ENCODE measurements at regions not wholly inside any gene's neighbourhood (a gene's known extent, or its start where the extent isn't known, plus 50 kb on each side); places are given as distances from the start of the nearest gene placed in this dataset.
A peak's percentile ranks its signal among the peaks of the same experiment; 100 is the strongest.

GRCh38 chr6:6393069-6393529, 72.6 kb upstream of the F13A1 start:
- no peak for DNase-seq (ENCODE audit: low spot score)
- 79% methylated on average over 6 of the region's 6 CpGs for WGBS
- Histone ChIP-seq H3K27ac (ENCODE audit: low read depth in 1 of 2, low read length in 2 of 2) (no peak overlapping the region), H3K27me3 (ENCODE audit: control insufficient read depth in 4 of 4, insufficient read depth in 4 of 4, low read length in 3 of 4) (no peaks in the 10 kb centered on the region), H3K4me1 (ENCODE audit: control insufficient read depth in 4 of 4, insufficient read depth in 4 of 4, low read length in 3 of 4) (peaks cover 0 to 4% (median 2%) of the 10 kb centered on the region in 4 donors), H3K4me3 (ENCODE audit: low read depth in 1 of 3, low read length in 3 of 3) (no peak overlapping the region), H3K9ac (ENCODE audit: low read depth in 1 of 2, low read length in 2 of 2) (no peak overlapping the region), H3K36me3 (ENCODE audit: control insufficient read depth in 4 of 4, insufficient read depth in 3 of 4, low read depth in 1 of 4, low read length in 3 of 4) (no peaks in the 10 kb centered on the region), H3K9me3 (ENCODE audit: control insufficient read depth in 4 of 4, low read length in 3 of 4) (no peaks in the 10 kb centered on the region)
- TF ChIP-seq, protein P1, sequence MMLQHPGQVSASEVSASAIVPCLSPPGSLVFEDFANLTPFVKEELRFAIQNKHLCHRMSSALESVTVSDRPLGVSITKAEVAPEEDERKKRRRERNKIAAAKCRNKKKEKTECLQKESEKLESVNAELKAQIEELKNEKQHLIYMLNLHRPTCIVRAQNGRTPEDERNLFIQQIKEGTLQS (IDR thresholded peaks at IDR 0.05) = no peak
- TF ChIP-seq EGR1 (IDR thresholded peaks at IDR 0.05; ENCODE audit: low read depth in 2 of 2) (no peak), YY1 (IDR thresholded peaks at IDR 0.05) (no peak), FOXA2 (IDR thresholded peaks at IDR 0.05) (no peak), FOXA1 (IDR thresholded peaks at IDR 0.05) (no peak), RAD21 (IDR thresholded peaks at IDR 0.05) (no peak)
- TF ChIP-seq, protein P2, sequence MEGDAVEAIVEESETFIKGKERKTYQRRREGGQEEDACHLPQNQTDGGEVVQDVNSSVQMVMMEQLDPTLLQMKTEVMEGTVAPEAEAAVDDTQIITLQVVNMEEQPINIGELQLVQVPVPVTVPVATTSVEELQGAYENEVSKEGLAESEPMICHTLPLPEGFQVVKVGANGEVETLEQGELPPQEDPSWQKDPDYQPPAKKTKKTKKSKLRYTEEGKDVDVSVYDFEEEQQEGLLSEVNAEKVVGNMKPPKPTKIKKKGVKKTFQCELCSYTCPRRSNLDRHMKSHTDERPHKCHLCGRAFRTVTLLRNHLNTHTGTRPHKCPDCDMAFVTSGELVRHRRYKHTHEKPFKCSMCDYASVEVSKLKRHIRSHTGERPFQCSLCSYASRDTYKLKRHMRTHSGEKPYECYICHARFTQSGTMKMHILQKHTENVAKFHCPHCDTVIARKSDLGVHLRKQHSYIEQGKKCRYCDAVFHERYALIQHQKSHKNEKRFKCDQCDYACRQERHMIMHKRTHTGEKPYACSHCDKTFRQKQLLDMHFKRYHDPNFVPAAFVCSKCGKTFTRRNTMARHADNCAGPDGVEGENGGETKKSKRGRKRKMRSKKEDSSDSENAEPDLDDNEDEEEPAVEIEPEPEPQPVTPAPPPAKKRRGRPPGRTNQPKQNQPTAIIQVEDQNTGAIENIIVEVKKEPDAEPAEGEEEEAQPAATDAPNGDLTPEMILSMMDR (IDR thresholded peaks at IDR 0.05; ENCODE audit: low read depth, low read length, missing input control) = no peak

GRCh38 chr6:6395581-6396197, 75.2 kb upstream of the F13A1 start:
- TF ChIP-seq RAD21 (IDR thresholded peaks at IDR 0.05) (peak; percentile 15 to 45), EGR1 (IDR thresholded peaks at IDR 0.05; ENCODE audit: low read depth in 2 of 2) (peak in 1 of 2 donors; percentile 32), RXRA (IDR thresholded peaks at IDR 0.05) (peak in 1 of 2 donors; percentile 70), HNF4A (conservative IDR thresholded peaks at IDR 0.05) (peak in 1 of 2 donors; percentile 64), YY1 (IDR thresholded peaks at IDR 0.05) (peak; percentile 93), SP1 (IDR thresholded peaks at IDR 0.05) (no peak), MAX (IDR thresholded peaks at IDR 0.05) (peak; percentile 30), FOXA2 (IDR thresholded peaks at IDR 0.05) (no peak)
- TF ChIP-seq, protein P3, sequence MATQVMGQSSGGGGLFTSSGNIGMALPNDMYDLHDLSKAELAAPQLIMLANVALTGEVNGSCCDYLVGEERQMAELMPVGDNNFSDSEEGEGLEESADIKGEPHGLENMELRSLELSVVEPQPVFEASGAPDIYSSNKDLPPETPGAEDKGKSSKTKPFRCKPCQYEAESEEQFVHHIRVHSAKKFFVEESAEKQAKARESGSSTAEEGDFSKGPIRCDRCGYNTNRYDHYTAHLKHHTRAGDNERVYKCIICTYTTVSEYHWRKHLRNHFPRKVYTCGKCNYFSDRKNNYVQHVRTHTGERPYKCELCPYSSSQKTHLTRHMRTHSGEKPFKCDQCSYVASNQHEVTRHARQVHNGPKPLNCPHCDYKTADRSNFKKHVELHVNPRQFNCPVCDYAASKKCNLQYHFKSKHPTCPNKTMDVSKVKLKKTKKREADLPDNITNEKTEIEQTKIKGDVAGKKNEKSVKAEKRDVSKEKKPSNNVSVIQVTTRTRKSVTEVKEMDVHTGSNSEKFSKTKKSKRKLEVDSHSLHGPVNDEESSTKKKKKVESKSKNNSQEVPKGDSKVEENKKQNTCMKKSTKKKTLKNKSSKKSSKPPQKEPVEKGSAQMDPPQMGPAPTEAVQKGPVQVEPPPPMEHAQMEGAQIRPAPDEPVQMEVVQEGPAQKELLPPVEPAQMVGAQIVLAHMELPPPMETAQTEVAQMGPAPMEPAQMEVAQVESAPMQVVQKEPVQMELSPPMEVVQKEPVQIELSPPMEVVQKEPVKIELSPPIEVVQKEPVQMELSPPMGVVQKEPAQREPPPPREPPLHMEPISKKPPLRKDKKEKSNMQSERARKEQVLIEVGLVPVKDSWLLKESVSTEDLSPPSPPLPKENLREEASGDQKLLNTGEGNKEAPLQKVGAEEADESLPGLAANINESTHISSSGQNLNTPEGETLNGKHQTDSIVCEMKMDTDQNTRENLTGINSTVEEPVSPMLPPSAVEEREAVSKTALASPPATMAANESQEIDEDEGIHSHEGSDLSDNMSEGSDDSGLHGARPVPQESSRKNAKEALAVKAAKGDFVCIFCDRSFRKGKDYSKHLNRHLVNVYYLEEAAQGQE (IDR thresholded peaks at IDR 0.05) = peak; percentile 27
- Histone ChIP-seq H3K4me1 (ENCODE audit: control insufficient read depth in 4 of 4, insufficient read depth in 4 of 4, low read length in 3 of 4) (peaks cover 0 to 13% (median 2%) of the 10 kb centered on the region in 4 donors), H3K4me3 (ENCODE audit: low read depth in 1 of 3, low read length in 3 of 3) (no peak overlapping the region), H3K9me3 (ENCODE audit: control insufficient read depth in 4 of 4, low read length in 3 of 4) (no peaks in the 10 kb centered on the region), H3K27ac (ENCODE audit: low read depth in 1 of 2, low read length in 2 of 2) (peak overlapping the region in 1 of 2 donors; percentile 52), H3K36me3 (ENCODE audit: control insufficient read depth in 4 of 4, insufficient read depth in 3 of 4, low read depth in 1 of 4, low read length in 3 of 4) (no peaks in the 10 kb centered on the region), H3K9ac (ENCODE audit: low read depth in 1 of 2, low read length in 2 of 2) (no peak overlapping the region), H3K27me3 (ENCODE audit: control insufficient read depth in 4 of 4, insufficient read depth in 4 of 4, low read length in 3 of 4) (no peaks in the 10 kb centered on the region)
- no peak for DNase-seq (ENCODE audit: low spot score)
- WGBS = 32% methylated on average over 5 of the region's 5 CpGs

Measured in liver (tissue), 8 donors.